Upper lobe of left lung (tissue), 6 donors: ENCODE measurements at regions not wholly inside any gene's neighbourhood (a gene's known extent, or its start where the extent isn't known, plus 50 kb on each side); places are given as distances from the start of the nearest gene placed in this dataset.

Experiments used
- ATAC-seq, 2 donors: fragments of 200-7000 bp; cut with Tn5 transposase; one replicate each; pipeline ENCODE4 v1.9.1; 2022; ENCODE audit warnings: mild to moderate bottlenecking in 2 of 2, moderate library complexity in 2 of 2; ENCODE audit not compliant: low FRiP score in 2 of 2
- DNase-seq, 2 donors: peaks; one replicate each; pipeline ENCODE4 v3.0.0-alpha.2; 2019 to 2020
- H3K27ac ChIP-seq, 4 donors: fragments of 200-600 bp; sonication (generic); one replicate each; pipeline ENCODE4 v1.5.1; 2016 to 2019
- H3K27me3 ChIP-seq, 4 donors: fragments of 200-600 bp; sonication (generic); one replicate each; pipeline ENCODE4 v1.5.1; 2017 to 2019
- H3K36me3 ChIP-seq, 4 donors: fragments of 200-600 bp; sonication (generic); one replicate each; pipeline ENCODE4 v1.5.1; 2016 to 2019
- H3K4me1 ChIP-seq, 4 donors: fragments of 200-600 bp; sonication (generic); one replicate each; pipeline ENCODE4 v1.5.1; 2018 to 2019
- H3K4me3 ChIP-seq, 4 donors: fragments of 200-600 bp; sonication (generic); one replicate each; pipeline ENCODE4 v1.5.1; 2017 to 2019; ENCODE audit warnings: mild to moderate bottlenecking in 2 of 4, moderate library complexity in 1 of 4
- H3K9me3 ChIP-seq, 4 donors: fragments of 200-600 bp; sonication (generic); one replicate each; pipeline ENCODE4 v1.5.1; 2018 to 2019
- EP300 ChIP-seq, 4 donors: sonication (generic); formaldehyde crosslinking; IDR thresholded peaks; one replicate each; pipeline ENCODE4 v1.5.1; 2017; ENCODE audit warnings: antibody characterized with exemption in 4 of 4, control low read depth in 2 of 4
- POLR2A ChIP-seq, 4 donors: fragments of 450-650 bp; IDR thresholded peaks; one replicate each; pipeline ENCODE4 v1.5.1; 2016 to 2017; ENCODE audit warnings: antibody characterized with exemption in 4 of 4, mild to moderate bottlenecking in 2 of 4
- POLR2AphosphoS5 ChIP-seq, 2 donors: sonication (generic); formaldehyde crosslinking; IDR thresholded peaks; one replicate each; pipeline ENCODE4 v1.5.1; 2017; ENCODE audit warnings: antibody characterized with exemption in 2 of 2
- WGBS, 2 donors: methylation state at CpG; one replicate each; pipeline ENCODE4 v1.1.5; 2017 to 2018; 5-methylcytosine and 5-hydroxymethylcytosine counted together
- TF ChIP-seq, protein P1 (sequence below), 6 experiments: fragments of 450-650 bp in 4 of 6; fragments of 200-600 bp in 2 of 6; sonication (generic) in 2 of 6; IDR thresholded peaks; one replicate each; pipeline ENCODE4 v1.5.1; 2016 to 2019; ENCODE audit warnings: antibody characterized with exemption in 6 of 6
- donor health status: DM: no; HTN: no; CAD: no; lungs with moderate emphysema.
- donor health status: DM: no; HTN: yes; CAD: no; lungs with severe emphysema.

- TF ChIP-seq POLR2A (IDR thresholded peaks at IDR 0.05) (no peak), EP300 (IDR thresholded peaks at IDR 0.05) (no peak), POLR2AphosphoS5 (IDR thresholded peaks at IDR 0.05) (no peak)
- TF ChIP-seq, protein P1, sequence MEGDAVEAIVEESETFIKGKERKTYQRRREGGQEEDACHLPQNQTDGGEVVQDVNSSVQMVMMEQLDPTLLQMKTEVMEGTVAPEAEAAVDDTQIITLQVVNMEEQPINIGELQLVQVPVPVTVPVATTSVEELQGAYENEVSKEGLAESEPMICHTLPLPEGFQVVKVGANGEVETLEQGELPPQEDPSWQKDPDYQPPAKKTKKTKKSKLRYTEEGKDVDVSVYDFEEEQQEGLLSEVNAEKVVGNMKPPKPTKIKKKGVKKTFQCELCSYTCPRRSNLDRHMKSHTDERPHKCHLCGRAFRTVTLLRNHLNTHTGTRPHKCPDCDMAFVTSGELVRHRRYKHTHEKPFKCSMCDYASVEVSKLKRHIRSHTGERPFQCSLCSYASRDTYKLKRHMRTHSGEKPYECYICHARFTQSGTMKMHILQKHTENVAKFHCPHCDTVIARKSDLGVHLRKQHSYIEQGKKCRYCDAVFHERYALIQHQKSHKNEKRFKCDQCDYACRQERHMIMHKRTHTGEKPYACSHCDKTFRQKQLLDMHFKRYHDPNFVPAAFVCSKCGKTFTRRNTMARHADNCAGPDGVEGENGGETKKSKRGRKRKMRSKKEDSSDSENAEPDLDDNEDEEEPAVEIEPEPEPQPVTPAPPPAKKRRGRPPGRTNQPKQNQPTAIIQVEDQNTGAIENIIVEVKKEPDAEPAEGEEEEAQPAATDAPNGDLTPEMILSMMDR (IDR thresholded peaks at IDR 0.05) = no peak
- Histone ChIP-seq H3K36me3 (no peaks in the 10 kb centered on the region), H3K27ac (no peak overlapping the region), H3K9me3 (no peaks in the 10 kb centered on the region), H3K27me3 (no peaks in the 10 kb centered on the region), H3K4me3 (no peak overlapping the region), H3K4me1 (peaks cover 3 to 10% (median 7%) of the 10 kb centered on the region in 4 donors)
- no peak for ATAC-seq
- no peak for DNase-seq
- WGBS, 2 donors = 63 to 65% methylated on average over 3 of the region's 3 CpGs
Measured at GRCh38 chr6:124877468-124877867, 84.8 kb upstream of the RNF217 start.

DNA sequence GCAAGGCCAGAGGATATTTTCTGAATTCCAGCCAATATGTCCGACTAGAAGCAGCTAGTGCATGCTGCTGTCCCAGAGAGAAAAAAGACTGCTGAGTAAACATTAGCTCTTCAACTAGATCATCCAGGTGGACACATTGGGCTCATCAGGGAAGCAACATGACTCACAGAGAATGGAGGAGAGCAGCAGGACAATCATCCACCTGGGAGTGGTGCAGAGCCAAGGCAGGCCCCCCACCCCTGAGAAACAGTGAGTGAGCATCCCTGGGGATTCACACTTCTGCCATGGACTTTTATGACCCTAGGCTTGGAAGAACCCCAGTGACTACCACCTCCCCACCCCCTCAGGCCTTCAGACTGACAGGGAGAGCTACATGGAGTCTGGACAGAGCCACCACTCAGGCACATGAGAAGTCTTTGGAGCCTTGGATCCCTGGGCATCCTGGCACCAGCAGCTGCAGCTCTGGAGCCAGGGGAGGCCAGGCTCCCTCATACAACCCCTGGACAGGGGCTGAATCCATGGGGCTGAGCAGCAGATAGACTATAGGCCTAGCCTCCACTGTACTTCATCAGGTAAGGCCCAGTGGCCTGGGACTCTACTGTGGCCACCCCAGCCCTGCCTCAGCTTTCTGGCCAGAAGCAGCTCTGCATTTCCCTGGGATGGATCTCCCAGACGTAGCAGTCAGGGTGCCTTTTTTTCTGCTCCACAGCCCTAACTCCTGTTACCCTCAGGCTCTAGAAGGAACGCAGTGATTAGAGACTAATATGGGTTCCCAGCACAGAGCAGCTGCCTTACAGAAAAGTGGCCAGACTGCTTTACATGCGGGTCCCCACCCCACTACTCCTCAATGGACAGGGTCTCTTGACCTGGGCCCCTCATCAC lies 82.9 kb upstream of the RNF217 start:
- WGBS, 2 donors = 66 to 86% methylated on average over 4 of the region's 4 CpGs
- TF ChIP-seq POLR2AphosphoS5 (IDR thresholded peaks at IDR 0.05) (no peak), POLR2A (IDR thresholded peaks at IDR 0.05) (no peak), EP300 (IDR thresholded peaks at IDR 0.05) (no peak)
- TF ChIP-seq, protein P1 (IDR thresholded peaks at IDR 0.05) = no peak
- ATAC-seq = no peak
- Histone ChIP-seq H3K27ac (no peak overlapping the region), H3K4me3 (no peak overlapping the region), H3K36me3 (no peaks in the 10 kb centered on the region), H3K9me3 (no peaks in the 10 kb centered on the region), H3K4me1 (peaks cover 7 to 17% (median 14%) of the 10 kb centered on the region in 4 donors), H3K27me3 (no peaks in the 10 kb centered on the region)
- no peak for DNase-seq

DNA sequence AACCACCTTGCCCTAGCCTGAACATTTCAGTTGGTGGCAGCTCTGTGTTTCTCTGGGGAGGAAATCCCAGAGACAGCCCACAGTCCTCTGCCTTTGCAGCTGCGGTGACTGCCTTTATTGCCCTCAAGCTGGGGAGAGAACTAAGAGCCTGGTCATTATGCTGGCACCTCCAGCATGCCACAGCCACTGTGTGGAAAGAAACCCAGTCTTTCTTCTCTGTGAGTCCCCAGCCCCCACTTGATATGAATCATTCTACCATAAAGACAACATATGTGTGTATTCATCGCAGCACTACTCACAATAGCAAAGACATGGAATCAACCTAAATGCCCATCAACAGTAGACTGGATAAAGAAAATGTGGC lies 82.3 kb upstream of the RNF217 start:
- Histone ChIP-seq H3K4me1 (peaks cover 7 to 17% (median 14%) of the 10 kb centered on the region in 4 donors), H3K4me3 (no peak overlapping the region), H3K27ac (no peak overlapping the region), H3K27me3 (no peaks in the 10 kb centered on the region), H3K36me3 (no peaks in the 10 kb centered on the region), H3K9me3 (no peaks in the 10 kb centered on the region)
- ATAC-seq (no peak), DNase-seq (no peak)
- 98 to 100% methylated on average over 2 of the region's 2 CpGs for WGBS, 2 donors
- TF ChIP-seq EP300 (IDR thresholded peaks at IDR 0.05) = no peak
- no peak for TF ChIP-seq POLR2AphosphoS5 (IDR thresholded peaks at IDR 0.05)
- TF ChIP-seq, protein P1 (IDR thresholded peaks at IDR 0.05) = no peak

- no peak for TF ChIP-seq POLR2A (IDR thresholded peaks at IDR 0.05)
- no peak for TF ChIP-seq POLR2AphosphoS5 (IDR thresholded peaks at IDR 0.05)
- TF ChIP-seq, protein P1 (IDR thresholded peaks at IDR 0.05) = no peak
- no peak for TF ChIP-seq EP300 (IDR thresholded peaks at IDR 0.05)
- ATAC-seq = no peak
- Histone ChIP-seq H3K9me3 (no peaks in the 10 kb centered on the region), H3K27ac (no peak overlapping the region), H3K27me3 (no peaks in the 10 kb centered on the region), H3K4me3 (no peak overlapping the region), H3K36me3 (no peaks in the 10 kb centered on the region), H3K4me1 (peaks cover 7 to 17% (median 14%) of the 10 kb centered on the region in 4 donors)
- WGBS, 2 donors = 39 to 49% methylated on average over 4 of the region's 4 CpGs
- no peak for DNase-seq
Measured at GRCh38 chr6:124881898-124882578, 80.2 kb upstream of the RNF217 start.
